ENCODE measurements at regions not wholly inside any gene's neighbourhood (a gene's known extent, or its start where the extent isn't known, plus 50 kb on each side); places are given as distances from the start of the nearest gene placed in this dataset.

- no peak for DNase-seq
These were observed 466.5 kb upstream of the MAF start for GRCh38 chr16:80066805-80067580.

- DNase-seq, result no peak
These were observed 465.0 kb upstream of the MAF start for GRCh38 chr16:80065541-80065940.

- DNase-seq, result no peak
These were observed 463.2 kb upstream of the MAF start for GRCh38 chr16:80063713-80064069.

- no peak for DNase-seq
These were observed 462.6 kb upstream of the MAF start for GRCh38 chr16:80063031-80063712.

- no peak for DNase-seq
These were observed 462.0 kb upstream of the MAF start for GRCh38 chr16:80062361-80063030.

GRCh38 chr16:80060470-80060869 is 459.9 kb upstream of the MAF start:
- no peak for DNase-seq

GRCh38 chr16:80059836-80060235 is 459.3 kb upstream of the MAF start:
- no peak for DNase-seq

GRCh38 chr16:80058214-80058613 is 457.7 kb upstream of the MAF start:
- no peak for DNase-seq

GRCh38 chr16:80056324-80056723 is 455.8 kb upstream of the MAF start:
- no peak for DNase-seq

GRCh38 chr16:80055831-80056230 is 455.3 kb upstream of the MAF start:
- no peak for DNase-seq

GRCh38 chr16:80054647-80055046 is 454.1 kb upstream of the MAF start:
- DNase-seq, result no peak

- DNase-seq, result no peak
These were observed 450.5 kb upstream of the MAF start for GRCh38 chr16:80051040-80051439.

GRCh38 chr16:80048250-80048649 is 447.7 kb upstream of the MAF start:
- DNase-seq, result no peak

GRCh38 chr16:80047842-80048241 is 447.3 kb upstream of the MAF start:
- DNase-seq, result no peak

- no peak for DNase-seq
These were observed 446.3 kb upstream of the MAF start for GRCh38 chr16:80046848-80047247.

- DNase-seq, result no peak
These were observed 445.7 kb upstream of the MAF start for GRCh38 chr16:80046261-80046660.

- no peak for DNase-seq
These were observed 445.3 kb upstream of the MAF start for GRCh38 chr16:80045861-80046260.

- DNase-seq, result no peak
These were observed 440.9 kb upstream of the MAF start for GRCh38 chr16:80041410-80041809.

GRCh38 chr16:80040814-80041213 is 440.3 kb upstream of the MAF start:
- no peak for DNase-seq

- no peak for DNase-seq
These were observed 439.9 kb upstream of the MAF start for GRCh38 chr16:80040413-80040812.

GRCh38 chr16:80039777-80040176 is 439.2 kb upstream of the MAF start:
- DNase-seq, result no peak

GRCh38 chr16:80038566-80038965 is 438.0 kb upstream of the MAF start:
- DNase-seq, result no peak

GRCh38 chr16:80034948-80035663 is 434.6 kb upstream of the MAF start:
- DNase-seq, result no peak

GRCh38 chr16:80034469-80034826 is 433.9 kb upstream of the MAF start:
- no peak for DNase-seq

All from CD4-positive, alpha-beta T cell treated with Interleukin-15 for 1 hour (primary cell).